ENCODE measurements at regions not wholly inside any gene's neighbourhood (a gene's known extent, or its start where the extent isn't known, plus 50 kb on each side); places are given as distances from the start of the nearest gene placed in this dataset.
A peak's percentile ranks its signal among the peaks of the same experiment; 100 is the strongest.
"Not testable (repeated sequence)": the region's sequence is repeated elsewhere in the genome, so short reads cannot be mapped to it uniquely, and the experiment has no call there.

- no peak for DNase-seq (ENCODE audit: low read depth in 2 of 2)
These were observed 130.3 kb upstream of the BTN3A2 start for GRCh38 chr6:26234421-26235301.

GRCh38 chr6:26235302-26235670, 129.7 kb upstream of the BTN3A2 start:
- DNase-seq (ENCODE audit: low read depth in 2 of 2): no peak

- DNase-seq (ENCODE audit: low read depth in 2 of 2): not testable (repeated sequence)
These were observed 125.6 kb upstream of the BTN3A2 start for GRCh38 chr6:26239415-26239814.

GRCh38 chr6:26240157-26241032, 124.6 kb upstream of the BTN3A2 start:
- no peak for DNase-seq (ENCODE audit: low read depth in 2 of 2)

GRCh38 chr6:26241033-26241895, 123.7 kb upstream of the BTN3A2 start:
- DNase-seq (ENCODE audit: low read depth in 2 of 2): no peak

- DNase-seq (ENCODE audit: low read depth in 2 of 2): no peak
These were observed 121.9 kb upstream of the BTN3A2 start for GRCh38 chr6:26243132-26243531.

GRCh38 chr6:26243752-26244151, 121.2 kb upstream of the BTN3A2 start:
- DNase-seq (ENCODE audit: low read depth in 2 of 2): no peak

GRCh38 chr6:26246058-26246457, 118.9 kb upstream of the BTN3A2 start:
- no peak for DNase-seq (ENCODE audit: low read depth in 2 of 2)

- DNase-seq (ENCODE audit: low read depth in 2 of 2): no peak
These were observed 118.4 kb upstream of the BTN3A2 start for GRCh38 chr6:26246553-26246952.

- DNase-seq (ENCODE audit: low read depth in 2 of 2): no peak
These were observed 115.4 kb upstream of the BTN3A2 start for GRCh38 chr6:26249707-26249956.

- peak in 1 of 2 donors; percentile 48 for DNase-seq (ENCODE audit: low read depth in 2 of 2)
These were observed 114.9 kb upstream of the BTN3A2 start for GRCh38 chr6:26249957-26250697.

GRCh38 chr6:26250698-26251044, 114.3 kb upstream of the BTN3A2 start:
- DNase-seq (ENCODE audit: low read depth in 2 of 2): no peak

- no peak for DNase-seq (ENCODE audit: low read depth in 2 of 2)
These were observed 113.5 kb upstream of the BTN3A2 start for GRCh38 chr6:26251354-26252076.

GRCh38 chr6:26252077-26252472, 112.9 kb upstream of the BTN3A2 start:
- DNase-seq (ENCODE audit: low read depth in 2 of 2): no peak

GRCh38 chr6:26254724-26255123, 110.3 kb upstream of the BTN3A2 start:
- no peak for DNase-seq (ENCODE audit: low read depth in 2 of 2)

GRCh38 chr6:26257272-26257671, 107.7 kb upstream of the BTN3A2 start:
- DNase-seq (ENCODE audit: low read depth in 2 of 2): no peak

- no peak for DNase-seq (ENCODE audit: low read depth in 2 of 2)
These were observed 106.6 kb upstream of the BTN3A2 start for GRCh38 chr6:26258212-26258977.

GRCh38 chr6:26260110-26260637, 104.8 kb upstream of the BTN3A2 start:
- DNase-seq (ENCODE audit: low read depth in 2 of 2): no peak

- DNase-seq (ENCODE audit: low read depth in 2 of 2): no peak
These were observed 104.1 kb upstream of the BTN3A2 start for GRCh38 chr6:26260725-26261490.
